Stromal cell of bone marrow (primary cell): ENCODE measurements at regions not wholly inside any gene's neighbourhood (a gene's known extent, or its start where the extent isn't known, plus 50 kb on each side); places are given as distances from the start of the nearest gene placed in this dataset.

Source experiments
- DNase-seq: peaks from one replicate; pipeline ENCODE4 v3.0.0-alpha.2; 2012; ENCODE audit warnings: low read depth

DNA sequence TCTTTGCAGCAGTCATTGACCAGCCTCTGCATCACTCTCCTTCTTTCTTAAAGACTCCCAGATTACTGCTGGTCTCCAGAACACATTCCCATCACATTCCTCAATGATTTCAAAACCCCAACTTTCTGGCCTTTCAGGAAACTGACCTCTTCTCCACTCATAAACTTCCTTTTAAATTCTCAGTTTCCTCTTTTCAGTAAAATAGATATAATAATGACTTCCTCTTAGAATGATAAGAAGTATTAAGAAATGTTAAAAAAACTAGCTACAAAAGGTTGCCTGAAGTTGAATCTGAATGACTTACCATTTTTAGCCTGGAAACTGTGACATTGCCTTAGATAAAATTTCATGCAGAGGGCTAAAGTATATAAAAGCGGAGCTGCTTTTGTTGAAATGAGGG lies 239.3 kb downstream of the OGFRL1 start:
- no peak for DNase-seq

- DNase-seq = no peak
These were observed 240.4 kb downstream of the OGFRL1 start for GRCh38 chr6:71529026-71529425.

GRCh38 chr6:71529769-71530168 lies 241.2 kb downstream of the OGFRL1 start:
- DNase-seq = no peak

GRCh38 chr6:71531006-71531405 lies 242.4 kb downstream of the OGFRL1 start:
- DNase-seq = peak; percentile 16

DNA sequence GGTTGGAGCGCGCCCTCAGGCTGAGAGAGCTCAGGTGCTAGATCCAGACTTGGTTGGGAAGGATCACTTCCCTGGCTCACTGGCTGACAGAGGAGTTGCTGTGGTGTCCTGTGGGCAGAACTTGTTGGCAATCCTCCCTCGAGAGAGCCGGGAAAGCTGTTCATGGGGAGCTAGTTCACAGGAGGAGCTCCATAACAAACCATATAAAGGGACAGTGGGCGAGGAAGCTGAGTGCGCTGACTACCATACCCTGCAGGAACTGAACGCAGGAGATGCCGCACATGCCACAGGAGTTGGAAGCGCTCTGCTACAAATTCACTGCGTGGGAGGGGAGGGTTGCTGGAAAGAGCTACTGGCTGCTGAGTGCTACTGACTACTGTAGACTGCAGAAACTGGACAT lies 243.2 kb downstream of the OGFRL1 start:
- DNase-seq = no peak

DNA sequence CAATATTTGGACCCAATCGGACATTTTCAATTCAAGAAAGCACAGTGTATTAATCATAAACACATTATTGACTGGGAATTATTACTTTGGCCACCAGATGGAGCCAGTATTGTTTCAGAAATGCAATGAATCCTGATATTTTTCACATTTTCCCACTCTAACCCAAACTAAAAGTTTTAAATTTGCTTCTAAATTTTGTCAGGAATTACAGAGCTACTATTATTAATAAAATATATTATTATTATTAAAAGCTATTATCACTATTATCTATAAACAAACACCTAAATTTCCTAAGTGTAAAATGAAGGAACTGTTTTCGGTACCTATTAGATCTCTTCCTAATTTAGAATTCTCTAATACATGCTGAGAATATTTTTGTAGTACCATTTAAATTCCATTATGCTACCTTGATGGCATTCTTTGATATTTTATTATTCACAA lies 245.3 kb downstream of the OGFRL1 start:
- DNase-seq = peak; percentile 25

GRCh38 chr6:71534921-71535320 lies 246.3 kb downstream of the OGFRL1 start:
- DNase-seq = no peak

DNA sequence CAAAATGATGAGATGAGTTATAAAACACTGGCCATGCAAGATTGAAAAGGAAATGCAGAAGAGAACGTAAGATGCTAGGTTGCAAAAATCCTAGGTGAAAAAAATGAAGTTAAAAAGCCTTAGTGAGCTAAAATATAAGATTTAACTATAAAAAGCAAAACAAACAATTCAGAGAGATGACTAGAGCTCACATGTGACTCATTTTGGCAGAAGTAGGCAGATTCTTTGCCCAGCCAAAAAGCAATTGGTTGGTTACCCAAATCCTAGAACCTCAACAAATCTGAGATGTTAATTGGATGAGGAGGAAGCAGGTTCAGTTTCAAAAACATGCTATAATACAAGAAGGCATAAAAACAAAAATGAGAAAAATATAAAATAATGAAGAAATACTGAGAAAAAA lies 249.1 kb downstream of the OGFRL1 start:
- DNase-seq = peak; percentile 72

DNA sequence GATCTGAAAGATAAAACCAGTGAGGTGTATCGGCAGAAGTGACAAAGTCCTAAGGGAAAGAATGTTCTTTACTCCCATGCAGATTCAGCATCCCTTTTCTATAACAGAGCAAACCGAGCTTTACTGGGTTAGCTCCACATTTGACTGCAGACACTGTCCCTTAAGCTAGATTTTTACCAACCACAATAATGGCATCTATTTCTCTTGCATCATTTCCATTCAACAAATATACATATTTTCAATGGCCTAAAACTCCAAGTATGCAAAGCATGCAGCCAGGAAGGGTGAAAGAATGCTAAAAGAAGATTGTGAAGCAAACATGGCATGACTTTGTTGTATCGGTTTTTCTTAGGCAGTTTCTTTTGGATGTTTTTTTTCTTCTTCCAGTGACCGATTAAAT lies 255.4 kb downstream of the OGFRL1 start:
- DNase-seq = peak; percentile 6

DNA sequence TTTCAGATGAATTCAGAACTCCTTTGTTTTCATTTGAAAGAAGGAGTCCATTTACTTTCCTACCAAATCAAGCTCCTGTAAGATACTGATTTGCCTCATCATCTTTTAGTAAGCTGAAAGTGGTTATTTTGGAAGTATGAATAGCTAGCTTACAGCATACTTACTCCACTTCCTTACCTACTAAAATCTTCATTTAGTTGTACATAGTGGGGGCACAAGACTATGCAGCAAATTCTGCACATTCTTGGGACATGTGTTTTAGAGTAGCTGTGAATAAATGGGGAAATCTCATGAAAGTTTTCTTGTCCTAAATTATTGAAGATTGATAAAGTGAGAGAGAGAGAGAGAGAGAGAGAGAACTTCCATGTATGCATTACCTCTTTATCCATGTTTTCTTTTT lies 256.3 kb downstream of the OGFRL1 start:
- no peak for DNase-seq

DNA sequence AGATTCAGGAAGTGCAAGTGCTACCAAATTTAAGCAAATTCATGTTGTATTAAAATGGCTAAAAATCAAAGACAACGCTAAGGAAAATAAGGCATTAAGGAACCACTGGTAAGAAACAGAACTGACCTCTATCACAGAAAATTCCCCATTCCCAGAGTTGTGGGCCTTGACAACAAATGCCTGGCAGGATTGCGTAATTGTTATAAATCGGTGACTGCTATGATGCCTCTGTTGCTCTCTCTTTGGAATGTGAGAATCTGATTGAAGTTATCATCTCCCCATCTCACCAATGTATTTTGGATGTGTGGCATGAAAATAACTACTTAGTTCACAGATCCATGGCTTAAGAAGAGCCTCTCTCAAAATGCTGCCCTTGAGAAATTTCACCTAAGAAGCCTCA lies 257.3 kb downstream of the OGFRL1 start:
- no peak for DNase-seq

DNA sequence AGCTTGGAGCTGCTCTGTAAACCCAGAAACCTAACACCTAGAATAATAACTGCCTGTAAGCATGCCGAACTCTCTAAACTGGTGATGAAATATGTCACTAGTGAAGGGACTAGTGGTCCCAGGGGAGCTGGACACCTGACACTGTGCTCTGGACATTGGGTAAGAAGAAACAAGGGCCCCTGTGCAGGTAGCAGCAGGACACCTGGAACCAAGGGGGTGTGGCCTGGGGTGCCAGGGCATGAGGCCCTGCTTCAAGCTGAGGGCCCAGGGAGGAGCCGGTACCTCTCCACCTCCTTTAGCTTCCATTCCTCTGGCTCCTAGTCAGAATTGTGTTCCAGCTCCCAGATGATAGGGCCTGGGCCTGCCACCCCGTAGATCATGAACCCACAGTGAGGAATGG lies 263.2 kb downstream of the OGFRL1 start:
- no peak for DNase-seq

- DNase-seq = no peak
These were observed 267.5 kb downstream of the OGFRL1 start for GRCh38 chr6:71556141-71556540.

DNA sequence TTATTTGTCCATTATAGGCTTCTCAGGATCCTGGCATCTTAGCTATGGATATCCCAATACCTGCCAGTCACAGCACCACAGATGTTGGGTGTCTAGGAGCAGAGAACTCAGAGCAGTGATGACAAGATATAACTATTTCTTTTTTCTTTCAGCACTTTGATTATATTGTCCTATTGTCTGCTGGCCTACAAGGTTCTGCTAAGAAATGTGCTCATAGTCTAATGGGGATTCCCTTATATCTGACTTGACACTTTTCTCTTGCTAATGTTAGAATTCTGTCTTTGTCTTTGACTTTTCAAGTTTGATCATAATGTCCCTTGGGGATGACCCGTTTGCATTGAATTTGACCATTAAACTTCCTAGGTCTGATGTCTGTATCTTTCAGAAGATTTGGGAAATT lies 270.4 kb downstream of the OGFRL1 start:
- no peak for DNase-seq

- no peak for DNase-seq
These were observed 279.0 kb downstream of the OGFRL1 start for GRCh38 chr6:71567562-71567961.

GRCh38 chr6:71577766-71578165 lies 289.2 kb downstream of the OGFRL1 start:
- DNase-seq = no peak

- no peak for DNase-seq
These were observed 291.3 kb downstream of the OGFRL1 start for GRCh38 chr6:71579902-71580301.

DNA sequence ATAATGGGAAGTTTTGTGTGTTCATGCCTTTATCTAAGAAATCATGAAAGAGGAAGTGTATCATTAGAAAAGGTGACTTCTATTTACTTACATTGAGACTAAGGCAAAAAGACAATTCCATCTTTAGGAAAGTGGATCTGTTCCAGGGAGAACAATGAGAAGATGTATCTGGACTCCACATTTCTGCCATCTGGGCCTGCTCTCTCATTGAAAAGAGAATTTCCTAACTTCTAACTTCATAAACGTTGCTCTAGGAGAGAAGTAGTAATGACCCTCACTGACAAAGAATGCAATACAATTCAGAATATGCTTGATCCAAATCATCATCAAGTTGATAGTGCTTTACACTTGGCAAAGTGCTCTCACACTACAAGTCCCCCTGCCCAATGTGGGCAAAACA lies 294.2 kb downstream of the OGFRL1 start:
- DNase-seq = no peak

GRCh38 chr6:71584712-71585436 lies 296.3 kb downstream of the OGFRL1 start:
- DNase-seq = no peak

GRCh38 chr6:71585472-71585871 lies 296.9 kb downstream of the OGFRL1 start:
- no peak for DNase-seq

DNA sequence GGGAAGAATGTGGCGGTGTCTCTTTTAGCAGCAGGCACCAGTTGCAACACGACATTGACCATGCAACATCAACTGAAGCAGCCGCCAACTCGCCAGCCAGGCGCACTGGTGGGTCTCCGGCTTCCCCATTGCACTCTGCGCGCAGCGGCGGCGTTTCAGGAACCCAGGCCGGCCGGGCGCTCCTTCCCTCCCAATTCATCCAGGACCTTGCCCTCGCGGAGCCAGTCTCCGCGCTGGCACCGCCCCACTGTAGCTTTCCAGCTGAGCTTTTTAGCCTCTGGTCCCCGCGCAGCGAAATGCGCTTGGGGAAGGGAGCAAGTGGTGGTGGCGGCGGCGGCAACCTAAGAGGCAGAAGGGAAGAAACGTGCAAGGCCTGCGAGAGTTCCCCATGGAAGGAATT lies 297.9 kb upstream of the RIMS1 start:
- no peak for DNase-seq

DNA sequence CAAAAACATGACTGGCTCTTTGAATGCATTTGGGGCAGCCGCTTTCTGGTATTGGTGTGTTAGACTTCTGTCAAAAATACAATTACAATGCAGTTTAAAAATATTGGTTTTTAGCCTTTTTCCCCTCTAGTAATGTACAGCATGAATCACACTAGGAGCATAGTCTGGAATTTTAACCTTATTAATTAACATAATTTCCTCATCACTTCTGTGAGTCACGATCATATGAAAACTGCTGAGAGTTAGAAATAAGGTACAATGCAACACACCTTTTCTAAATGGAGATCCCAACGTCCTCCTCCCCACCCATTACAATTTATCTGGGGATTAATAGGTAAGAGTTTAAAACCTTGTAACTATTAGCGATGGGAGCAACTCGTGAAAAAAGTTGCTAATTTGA lies 297.1 kb upstream of the RIMS1 start:
- no peak for DNase-seq

GRCh38 chr6:71592643-71593042 lies 293.7 kb upstream of the RIMS1 start:
- no peak for DNase-seq

- no peak for DNase-seq
These were observed 287.0 kb upstream of the RIMS1 start for GRCh38 chr6:71599359-71599758.
